ENCODE measurements at regions not wholly inside any gene's neighbourhood (a gene's known extent, or its start where the extent isn't known, plus 50 kb on each side); places are given as distances from the start of the nearest gene placed in this dataset.

GRCh38 chr9:8052991-8053390 lies 253.4 kb upstream of the DMAC1 start:
- H3K36me3 ChIP-seq (ENCODE audit: low read length): no peaks in the 10 kb centered on the region
- TF ChIP-seq EZH2phosphoT487 (conservative IDR thresholded peaks at IDR 0.05; ENCODE audit: low read length) (no peak), CTCF (IDR thresholded peaks at IDR 0.05; ENCODE audit: insufficient read depth, low read length, poor library complexity, severe bottlenecking) (no peak)
- H3K79me2 ChIP-seq (ENCODE audit: insufficient read depth, low read length): no peaks in the 10 kb centered on the region
- no peak overlapping the region for H3K9ac ChIP-seq (ENCODE audit: low read length)
- no peaks in the 10 kb centered on the region; the same call in 1 of the 2 replicates for H4K20me1 ChIP-seq (ENCODE audit: low read depth, low read length)
- no peaks in the 10 kb centered on the region for H3K27me3 ChIP-seq (ENCODE audit: low read length)
- no peak overlapping the region for H3K27ac ChIP-seq (ENCODE audit: low read depth, low read length)
- no peaks in the 10 kb centered on the region for H3F3A ChIP-seq (ENCODE audit: insufficient read depth)
- H3K4me2 ChIP-seq (ENCODE audit: low read depth, low read length, poor library complexity, severe bottlenecking): no peak overlapping the region
- no peak overlapping the region for H3K4me3 ChIP-seq (ENCODE audit: insufficient read depth, low read length, poor library complexity, severe bottlenecking)
- no peaks in the 10 kb centered on the region for H3K9me2 ChIP-seq (replicated peaks; ENCODE audit: insufficient read depth, low read length)
- no peaks in the 10 kb centered on the region for H3K9me3 ChIP-seq (ENCODE audit: insufficient read depth, low read length)
- H2AFZ ChIP-seq (ENCODE audit: low read depth, low read length, severe bottlenecking): no peak overlapping the region

GRCh38 chr9:8037745-8038144 lies 238.2 kb upstream of the DMAC1 start:
- Histone ChIP-seq H3K27ac (ENCODE audit: low read depth, low read length) (no peak overlapping the region), H3K9me3 (ENCODE audit: insufficient read depth, low read length) (peaks cover 33% of the 10 kb centered on the region; the same call in 1 of the 2 replicates)
- TF ChIP-seq EZH2phosphoT487 (conservative IDR thresholded peaks at IDR 0.05; ENCODE audit: low read length) (no peak), CTCF (IDR thresholded peaks at IDR 0.05; ENCODE audit: insufficient read depth, low read length, poor library complexity, severe bottlenecking) (no peak)

GRCh38 chr9:8036914-8037524 lies 237.4 kb upstream of the DMAC1 start:
- no peaks in the 10 kb centered on the region for H3K9me2 ChIP-seq (replicated peaks; ENCODE audit: insufficient read depth, low read length)
- H3K79me2 ChIP-seq (ENCODE audit: insufficient read depth, low read length): no peaks in the 10 kb centered on the region
- no peak for TF ChIP-seq EZH2phosphoT487 (conservative IDR thresholded peaks at IDR 0.05; ENCODE audit: low read length)
- no peak for TF ChIP-seq CTCF (IDR thresholded peaks at IDR 0.05; ENCODE audit: insufficient read depth, low read length, poor library complexity, severe bottlenecking)
- H3K4me3 ChIP-seq (ENCODE audit: insufficient read depth, low read length, poor library complexity, severe bottlenecking): no peak overlapping the region
- H3K36me3 ChIP-seq (ENCODE audit: low read length): no peaks in the 10 kb centered on the region
- no peak overlapping the region for H2AFZ ChIP-seq (ENCODE audit: low read depth, low read length, severe bottlenecking)
- H3K27ac ChIP-seq (ENCODE audit: low read depth, low read length): no peak overlapping the region
- no peaks in the 10 kb centered on the region for H3K27me3 ChIP-seq (ENCODE audit: low read length)
- no peak overlapping the region for H3K4me2 ChIP-seq (ENCODE audit: low read depth, low read length, poor library complexity, severe bottlenecking)
- peaks cover 33% of the 10 kb centered on the region; the same call in 1 of the 2 replicates for H3K9me3 ChIP-seq (ENCODE audit: insufficient read depth, low read length)
- H4K20me1 ChIP-seq (ENCODE audit: low read depth, low read length): no peaks in the 10 kb centered on the region
- H3K9ac ChIP-seq (ENCODE audit: low read length): no peak overlapping the region
- H3F3A ChIP-seq (ENCODE audit: insufficient read depth): no peaks in the 10 kb centered on the region

More at GRCh38 chr9:8037745-8038144, 238.2 kb upstream of the DMAC1 start:
- Histone ChIP-seq H3K79me2 (ENCODE audit: insufficient read depth, low read length) (no peaks in the 10 kb centered on the region), H3K27me3 (ENCODE audit: low read length) (no peaks in the 10 kb centered on the region), H3K9ac (ENCODE audit: low read length) (no peak overlapping the region), H3K4me2 (ENCODE audit: low read depth, low read length, poor library complexity, severe bottlenecking) (no peak overlapping the region), H2AFZ (ENCODE audit: low read depth, low read length, severe bottlenecking) (no peak overlapping the region), H3K36me3 (ENCODE audit: low read length) (no peaks in the 10 kb centered on the region), H3K4me3 (ENCODE audit: insufficient read depth, low read length, poor library complexity, severe bottlenecking) (no peak overlapping the region), H3K9me2 (replicated peaks; ENCODE audit: insufficient read depth, low read length) (no peaks in the 10 kb centered on the region), H3F3A (ENCODE audit: insufficient read depth) (no peaks in the 10 kb centered on the region), H4K20me1 (ENCODE audit: low read depth, low read length) (no peaks in the 10 kb centered on the region)
